Keratinocyte (primary cell): ENCODE measurements at regions not wholly inside any gene's neighbourhood (a gene's known extent, or its start where the extent isn't known, plus 50 kb on each side); places are given as distances from the start of the nearest gene placed in this dataset.

Experiments
- EZH2 ChIP-seq: IDR thresholded peaks from one replicate; pipeline ENCODE4 v1.6.1; 2012; ENCODE audit warnings: inconsistent platforms, mild to moderate bottlenecking, low read length, moderate library complexity
- TF ChIP-seq, protein P1 (sequence below), 3 experiments: IDR thresholded peaks in 1 of 3; conservative IDR thresholded peaks in 1 of 3; optimal IDR thresholded peaks in 1 of 3; 2 replicates in 2 of 3; 3 replicates in 1 of 3; pipeline versions ENCODE3 to v1.5.1; 2011; ENCODE audit warnings: low read length in 3 of 3, mild to moderate bottlenecking in 3 of 3, moderate library complexity in 2 of 3, control low read depth in 1 of 3, inconsistent platforms in 1 of 3; ENCODE audit not compliant: insufficient read depth in 2 of 3; ENCODE audit errors: extremely low read depth in 1 of 3

DNA sequence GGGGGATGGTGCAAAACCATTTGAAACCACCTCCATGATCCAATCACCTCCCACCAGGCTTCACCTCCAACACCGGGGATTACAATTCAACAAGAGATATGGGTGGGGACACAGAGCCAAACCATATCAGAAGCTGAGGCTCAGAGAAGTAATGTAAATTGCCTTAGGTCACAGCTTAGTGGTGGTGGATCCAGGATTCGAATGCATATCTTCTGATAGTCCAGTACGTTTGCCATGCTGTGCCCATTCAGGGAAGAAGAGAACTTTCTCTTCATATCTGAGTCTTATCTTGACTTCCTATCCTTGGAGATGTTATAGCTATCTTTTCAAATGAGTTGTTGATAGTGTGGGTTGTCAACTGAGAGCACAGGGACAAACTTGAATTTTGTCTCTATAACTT is 325.5 kb downstream of the ZIC3 start:
- TF ChIP-seq, protein P1, sequence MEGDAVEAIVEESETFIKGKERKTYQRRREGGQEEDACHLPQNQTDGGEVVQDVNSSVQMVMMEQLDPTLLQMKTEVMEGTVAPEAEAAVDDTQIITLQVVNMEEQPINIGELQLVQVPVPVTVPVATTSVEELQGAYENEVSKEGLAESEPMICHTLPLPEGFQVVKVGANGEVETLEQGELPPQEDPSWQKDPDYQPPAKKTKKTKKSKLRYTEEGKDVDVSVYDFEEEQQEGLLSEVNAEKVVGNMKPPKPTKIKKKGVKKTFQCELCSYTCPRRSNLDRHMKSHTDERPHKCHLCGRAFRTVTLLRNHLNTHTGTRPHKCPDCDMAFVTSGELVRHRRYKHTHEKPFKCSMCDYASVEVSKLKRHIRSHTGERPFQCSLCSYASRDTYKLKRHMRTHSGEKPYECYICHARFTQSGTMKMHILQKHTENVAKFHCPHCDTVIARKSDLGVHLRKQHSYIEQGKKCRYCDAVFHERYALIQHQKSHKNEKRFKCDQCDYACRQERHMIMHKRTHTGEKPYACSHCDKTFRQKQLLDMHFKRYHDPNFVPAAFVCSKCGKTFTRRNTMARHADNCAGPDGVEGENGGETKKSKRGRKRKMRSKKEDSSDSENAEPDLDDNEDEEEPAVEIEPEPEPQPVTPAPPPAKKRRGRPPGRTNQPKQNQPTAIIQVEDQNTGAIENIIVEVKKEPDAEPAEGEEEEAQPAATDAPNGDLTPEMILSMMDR (optimal IDR thresholded peaks at IDR 0.05 in 1 of 3, IDR thresholded peaks at IDR 0.05 in 1 of 3, conservative IDR thresholded peaks at IDR 0.05 in 1 of 3; ENCODE audit: extremely low read depth in 1 of 3, insufficient read depth in 2 of 3, low read length in 3 of 3) = no peak
- TF ChIP-seq EZH2 = no peak
